HG02678 (cell line): ENCODE measurements at regions not wholly inside any gene's neighbourhood (a gene's known extent, or its start where the extent isn't known, plus 50 kb on each side); places are given as distances from the start of the nearest gene placed in this dataset.

Source experiments
- ATAC-seq: cut with Tn5 transposase; IDR thresholded peaks from one replicate; pipeline ENCODE4 v1.9.1; 2021; ENCODE audit warnings: mild to moderate bottlenecking, moderate library complexity; ENCODE audit not compliant: unreplicated experiment

DNA sequence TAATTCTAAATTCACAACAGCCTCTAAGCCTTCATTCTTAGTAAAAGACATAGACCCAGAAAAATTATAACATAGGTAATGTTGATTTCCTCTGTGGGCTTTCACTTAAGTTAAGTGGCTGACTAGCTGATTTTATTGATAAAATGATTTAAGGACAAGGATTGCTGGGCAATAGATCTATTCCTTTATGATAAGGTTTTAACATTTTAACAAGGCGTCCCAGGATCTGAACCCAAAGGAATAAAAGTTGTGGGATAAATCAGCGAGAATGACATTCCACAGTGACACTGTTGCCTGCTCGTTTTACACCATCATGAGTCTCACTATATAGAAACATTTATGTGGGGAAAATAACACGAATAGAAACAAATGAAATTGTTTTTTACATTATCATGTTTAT is 1151.0 kb downstream of the ZPLD1 start:
- no peak for ATAC-seq

DNA sequence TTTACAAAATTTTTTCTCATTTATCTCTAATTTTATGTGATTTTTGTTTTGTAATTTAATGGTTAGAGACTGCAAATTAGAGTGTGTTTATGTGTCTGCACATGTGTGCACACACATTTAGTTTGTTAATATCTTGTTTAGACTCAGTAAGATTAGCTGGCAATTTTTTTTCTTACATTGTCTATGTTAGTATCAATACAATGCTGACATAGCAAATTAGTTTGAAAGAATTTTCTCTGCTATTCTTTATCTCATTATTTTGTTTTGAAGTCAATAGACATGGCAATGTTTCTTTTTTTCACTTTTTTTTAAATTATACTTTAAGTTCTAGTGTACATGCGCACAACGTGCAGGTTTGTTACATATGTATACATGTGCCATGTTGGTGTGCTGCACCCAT is 1155.0 kb downstream of the ZPLD1 start:
- ATAC-seq: no peak

DNA sequence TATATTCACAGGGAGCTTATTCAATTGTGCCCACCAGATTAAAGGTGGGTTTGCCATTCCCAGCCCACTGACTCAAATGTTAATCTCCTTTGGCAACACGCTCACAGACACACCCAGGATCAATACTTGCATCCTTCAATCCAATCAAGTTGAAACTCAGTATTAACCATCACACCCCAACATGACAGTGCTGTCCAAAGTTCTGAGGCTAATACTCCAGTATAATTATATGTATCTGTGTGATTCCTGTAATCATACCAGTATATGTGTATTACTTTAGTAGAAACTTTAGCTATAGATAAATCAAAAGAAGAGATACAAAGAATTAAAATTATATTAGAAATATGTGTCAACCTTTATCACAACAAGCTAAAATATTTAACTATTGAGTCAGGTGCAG is 1166.0 kb downstream of the ZPLD1 start:
- ATAC-seq: no peak

DNA sequence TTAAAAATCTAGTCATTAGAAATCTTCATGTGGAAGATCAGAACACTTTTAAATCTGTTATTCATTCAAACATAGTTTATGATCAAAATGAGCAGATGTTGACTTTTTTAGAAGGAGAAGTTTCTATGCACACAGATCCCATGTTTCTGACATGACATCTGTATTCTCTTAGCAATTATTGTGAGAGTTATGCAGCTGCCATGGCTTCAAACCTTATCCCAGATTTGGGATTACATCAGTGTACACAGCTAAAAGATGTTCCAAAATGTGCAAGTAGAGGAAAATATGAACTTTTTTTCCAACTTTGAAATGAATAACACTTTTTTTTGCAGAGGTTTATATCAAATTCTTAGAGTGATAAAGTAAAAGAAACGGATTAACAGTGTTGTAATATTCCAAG is 1166.9 kb downstream of the ZPLD1 start:
- ATAC-seq: no peak

DNA sequence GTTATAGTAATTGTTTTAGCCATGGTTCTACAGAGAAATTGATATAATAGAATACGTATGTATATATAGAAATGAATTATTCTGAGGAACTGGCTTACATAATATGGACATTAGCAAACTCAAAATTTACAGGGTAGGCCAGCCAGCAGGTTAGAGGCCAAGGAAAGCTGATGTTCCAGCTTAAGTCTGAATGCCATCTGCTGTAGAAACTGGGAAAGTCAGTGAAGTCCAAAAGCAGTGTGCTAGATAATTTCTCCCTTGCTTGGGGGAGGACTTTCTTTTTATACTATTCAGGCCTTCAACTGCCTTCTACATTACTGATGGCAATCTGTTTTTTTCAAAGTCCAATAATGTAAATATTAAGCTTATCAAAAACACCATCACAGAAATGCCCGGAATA is 1174.7 kb downstream of the ZPLD1 start:
- ATAC-seq: no peak

DNA sequence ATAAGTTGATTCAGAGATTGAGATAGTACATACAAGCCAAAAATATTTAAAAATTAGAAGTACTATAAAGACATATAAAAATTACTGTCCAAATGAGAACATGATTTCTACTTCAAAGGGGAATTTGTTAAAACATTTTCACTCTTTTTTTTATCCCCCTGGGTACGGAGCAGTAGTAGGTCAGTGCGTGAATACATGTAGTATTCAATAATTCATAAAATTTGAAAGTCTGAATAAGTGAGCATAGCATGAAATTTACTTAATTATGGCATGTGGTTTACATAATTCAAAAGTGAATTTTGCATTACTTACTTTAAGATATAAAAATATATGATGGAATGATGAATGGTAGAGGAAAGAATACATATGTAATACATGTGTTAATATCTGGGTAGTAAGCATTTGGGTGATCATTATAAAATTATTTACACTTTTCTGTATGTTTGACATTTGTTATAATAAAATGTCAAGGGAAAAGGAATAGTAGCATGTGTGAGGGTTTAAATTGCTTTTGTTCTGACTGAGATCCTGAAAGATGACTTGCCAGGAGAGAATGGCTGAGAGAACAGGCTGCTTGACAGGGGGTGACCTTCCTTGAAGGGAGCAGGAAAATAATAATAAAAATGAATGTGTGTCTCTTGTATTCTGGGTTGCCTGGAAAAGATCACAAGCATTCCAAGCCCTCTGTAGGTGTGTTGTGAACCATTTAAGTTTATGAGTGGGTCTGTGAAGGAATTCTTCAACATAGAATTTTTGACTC is 1178.8 kb downstream of the ZPLD1 start:
- ATAC-seq: no peak

DNA sequence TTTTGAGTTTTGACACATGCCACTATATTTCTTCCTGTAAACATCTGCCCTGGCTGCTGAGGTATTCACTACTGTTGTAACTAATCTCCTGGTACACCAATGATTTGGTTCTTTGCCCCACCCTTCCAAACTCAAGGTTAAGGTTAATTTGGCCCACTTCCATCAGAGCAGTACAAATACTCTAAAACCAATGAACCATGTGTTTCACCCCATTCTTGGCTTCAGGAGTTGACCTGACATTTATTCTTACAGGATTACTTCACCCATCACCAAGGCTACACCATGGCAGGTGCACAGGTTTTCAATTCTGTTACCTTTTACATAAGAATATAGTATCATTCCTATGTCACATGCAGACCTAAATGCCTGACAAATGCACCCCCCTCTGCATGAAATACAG is 1179.9 kb downstream of the ZPLD1 start:
- ATAC-seq: no peak

DNA sequence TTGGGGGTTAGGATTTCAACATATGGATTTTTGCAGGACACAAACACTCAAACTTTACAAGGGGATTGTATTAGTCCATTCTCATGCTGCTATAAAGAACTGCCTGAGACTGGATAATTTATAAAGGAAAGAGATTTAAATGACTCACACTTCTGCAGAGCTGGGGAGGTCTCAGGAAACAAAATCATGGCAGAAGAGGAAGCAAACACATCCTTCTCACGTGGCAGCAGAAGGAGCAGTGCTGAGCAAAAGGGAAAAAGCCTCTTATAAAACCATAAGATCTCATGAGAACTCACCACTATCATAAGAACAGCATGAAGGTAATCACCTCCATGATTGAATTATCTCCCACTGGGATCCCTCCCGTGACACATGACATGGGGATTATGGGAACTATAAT is 1183.1 kb downstream of the ZPLD1 start:
- ATAC-seq: no peak

DNA sequence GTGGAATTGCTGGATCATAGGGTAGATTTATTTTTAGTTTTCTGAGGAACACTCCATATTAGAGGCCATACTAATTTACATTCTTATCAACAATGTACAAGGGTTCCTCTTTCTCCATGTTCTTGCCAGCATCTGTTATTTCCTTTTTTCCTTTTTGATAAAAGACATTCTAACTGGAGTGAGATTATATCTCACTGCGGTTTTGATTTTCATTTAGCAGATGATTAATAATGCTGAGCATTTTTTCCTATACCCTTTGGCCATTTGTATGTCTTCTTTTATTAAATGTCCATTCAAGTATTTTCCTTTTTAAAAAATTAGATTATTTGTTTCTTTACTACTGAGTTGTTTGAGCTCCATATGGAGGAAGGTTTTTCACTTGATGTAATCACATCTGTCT is 1189.5 kb downstream of the ZPLD1 start:
- ATAC-seq: no peak

DNA sequence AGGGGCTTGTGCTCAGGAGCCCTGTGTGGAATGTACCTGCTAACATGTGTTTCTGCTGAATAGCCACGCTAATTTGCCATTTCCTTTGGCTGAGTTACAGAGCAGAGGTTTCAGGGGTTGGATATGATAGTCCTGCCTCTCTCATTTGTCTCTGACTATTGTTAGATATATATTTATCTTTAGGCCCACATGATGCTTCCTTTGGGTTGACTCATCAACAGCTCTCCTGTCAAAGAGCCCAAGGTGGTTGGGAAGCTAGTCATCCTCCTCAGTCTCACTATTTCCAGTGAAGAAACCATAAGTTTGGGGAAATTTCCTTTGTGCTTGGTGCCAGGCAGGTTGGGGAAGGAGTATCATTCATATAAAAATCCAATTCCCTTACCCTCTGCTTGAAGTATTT is 1194.6 kb downstream of the ZPLD1 start:
- ATAC-seq: no peak

DNA sequence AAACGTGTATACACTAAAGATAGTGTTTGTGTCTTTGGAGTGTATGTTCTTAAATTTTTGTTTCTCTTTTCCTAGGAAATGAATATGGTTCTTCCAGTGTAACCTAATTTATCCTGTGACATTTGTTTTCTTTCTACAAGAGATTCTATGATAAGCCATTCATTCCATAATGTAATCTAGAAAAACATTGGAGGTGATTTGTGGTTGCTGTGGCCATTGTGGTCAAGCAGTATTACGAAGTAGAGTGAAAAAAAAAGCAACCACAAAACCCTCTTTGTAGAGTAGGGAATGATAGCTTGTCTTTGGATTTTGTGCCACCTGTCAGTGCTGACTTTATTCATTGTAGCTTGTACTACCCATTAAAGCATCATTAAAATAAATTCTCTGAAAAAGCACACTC is 1209.6 kb downstream of the ZPLD1 start:
- no peak for ATAC-seq

DNA sequence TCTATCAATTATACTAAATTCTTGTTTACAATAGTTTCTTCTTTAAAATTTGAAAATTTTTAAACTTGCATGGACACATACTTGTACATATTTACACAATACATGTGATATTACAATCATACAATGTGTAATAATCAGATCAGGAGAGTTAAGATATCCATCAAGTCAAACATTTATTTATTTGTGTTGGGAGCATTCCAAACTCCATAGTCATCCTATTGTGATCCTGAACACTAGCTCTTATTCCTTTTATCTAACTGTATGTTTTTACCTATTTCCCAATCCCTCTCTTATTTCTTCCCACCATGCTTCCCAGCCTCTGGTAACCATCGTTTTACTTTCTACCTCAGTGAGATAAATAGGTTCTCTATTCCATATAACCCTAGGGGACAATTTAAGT is 1219.2 kb downstream of the ZPLD1 start:
- ATAC-seq: no peak

DNA sequence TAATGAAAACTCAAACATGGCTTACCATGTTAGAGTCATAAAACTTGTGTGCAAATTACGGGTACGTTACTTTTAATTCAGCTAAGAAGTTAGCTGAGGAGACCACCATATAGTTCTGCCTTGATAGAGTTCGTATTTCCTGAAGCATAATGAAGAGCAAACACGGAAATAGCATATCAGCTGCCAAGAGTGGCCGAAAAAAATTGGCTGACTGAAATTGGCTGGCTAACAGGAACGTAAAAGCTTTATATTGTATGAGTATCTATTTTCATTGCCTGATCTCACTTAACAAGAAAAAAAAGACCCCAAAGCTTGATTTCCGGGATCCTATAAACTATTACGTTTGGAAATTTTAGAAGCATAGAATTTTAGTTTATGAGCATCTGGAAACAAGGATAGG is 1222.9 kb downstream of the ZPLD1 start:
- ATAC-seq: no peak

DNA sequence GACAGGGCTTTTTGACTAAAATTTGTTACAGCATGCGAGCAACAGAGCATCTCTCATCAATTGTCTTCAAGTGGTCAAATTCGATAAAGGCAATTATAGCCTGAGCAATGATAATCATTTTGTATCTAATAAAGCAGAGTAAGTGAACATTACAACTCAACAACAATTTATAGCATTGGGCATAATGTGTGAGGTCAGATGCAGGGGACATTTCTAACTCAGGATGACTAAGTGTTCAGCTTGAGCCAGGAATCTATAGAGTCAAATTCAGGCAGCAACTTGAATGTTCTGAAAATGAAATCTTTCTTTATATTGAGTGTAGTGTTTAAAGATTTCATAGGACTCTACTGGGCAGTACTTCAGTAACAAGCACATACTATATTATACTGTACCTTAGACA is 1226.0 kb downstream of the ZPLD1 start:
- no peak for ATAC-seq

DNA sequence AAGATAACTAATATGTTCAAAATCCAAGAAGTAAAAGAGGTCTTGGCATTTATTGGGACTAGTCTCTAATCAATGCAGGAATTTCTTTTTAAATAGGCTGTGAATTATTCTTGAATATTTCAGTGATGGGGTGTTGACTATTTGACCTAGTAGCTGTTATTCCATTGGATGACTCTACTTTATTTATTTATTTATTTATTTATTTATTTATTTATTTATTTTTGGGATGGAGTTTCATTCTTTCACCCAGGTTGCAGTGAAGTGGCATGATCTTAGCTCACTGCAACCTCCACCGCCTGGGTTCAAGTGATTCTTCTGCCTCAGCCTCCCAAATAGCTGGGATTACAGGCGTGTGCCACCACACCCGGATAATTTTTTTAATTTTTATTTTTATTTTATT is 1227.8 kb downstream of the ZPLD1 start:
- ATAC-seq: no peak

DNA sequence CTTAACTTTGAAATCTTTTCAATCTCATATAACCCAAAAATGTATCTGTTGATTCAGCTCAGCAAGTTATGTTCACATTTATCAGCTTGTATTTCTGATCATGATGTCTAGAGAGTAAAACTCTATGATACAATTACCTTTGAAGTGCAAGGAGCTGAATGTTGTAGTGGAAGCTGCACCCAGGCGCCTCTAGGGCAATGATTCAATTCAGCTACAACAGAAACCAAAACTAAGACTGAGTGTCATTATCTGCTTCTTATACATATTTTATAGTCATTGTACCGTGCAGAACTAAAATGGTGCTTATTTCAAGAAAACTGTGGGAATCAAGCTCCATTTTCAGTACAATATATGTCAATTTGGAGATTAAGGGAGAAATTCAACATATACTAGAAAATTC is 1237.5 kb downstream of the ZPLD1 start:
- ATAC-seq: no peak

DNA sequence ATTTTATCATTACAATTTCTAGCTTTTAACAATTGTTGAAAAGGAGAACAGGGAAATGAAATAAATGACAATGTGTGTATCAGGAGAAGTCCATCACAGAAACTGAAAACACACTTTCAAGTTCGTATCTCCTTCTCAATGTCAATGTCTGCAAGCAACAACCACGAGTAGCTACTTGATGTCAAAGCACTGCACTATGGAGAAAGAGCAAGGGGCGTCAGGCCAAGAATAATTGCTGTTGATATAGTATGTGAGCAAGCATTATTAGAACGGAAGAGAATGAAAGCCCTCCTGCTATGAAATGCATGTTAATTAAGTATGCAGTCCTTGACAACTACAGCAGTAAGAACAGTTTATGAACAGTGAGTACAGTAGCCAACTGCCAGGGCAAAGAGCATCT is 1250.1 kb downstream of the ZPLD1 start:
- no peak for ATAC-seq

DNA sequence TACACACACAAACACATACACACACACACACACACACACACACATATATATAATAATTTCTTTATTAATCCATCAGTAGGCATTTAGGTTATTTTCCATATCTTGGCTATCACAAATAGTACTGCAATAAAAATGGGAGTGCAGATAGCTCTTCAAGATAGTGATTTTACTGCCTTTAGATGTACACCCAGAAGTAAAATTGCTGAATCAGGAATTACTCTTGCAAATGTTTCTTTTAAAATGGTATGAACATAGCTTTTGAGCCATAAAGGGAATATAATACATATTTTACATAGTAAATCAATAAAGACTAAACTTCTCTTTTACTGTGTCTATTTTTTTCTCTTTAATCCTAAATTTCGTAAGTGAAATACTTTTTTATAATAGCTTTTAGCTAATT is 1251.1 kb downstream of the ZPLD1 start:
- ATAC-seq: no peak

DNA sequence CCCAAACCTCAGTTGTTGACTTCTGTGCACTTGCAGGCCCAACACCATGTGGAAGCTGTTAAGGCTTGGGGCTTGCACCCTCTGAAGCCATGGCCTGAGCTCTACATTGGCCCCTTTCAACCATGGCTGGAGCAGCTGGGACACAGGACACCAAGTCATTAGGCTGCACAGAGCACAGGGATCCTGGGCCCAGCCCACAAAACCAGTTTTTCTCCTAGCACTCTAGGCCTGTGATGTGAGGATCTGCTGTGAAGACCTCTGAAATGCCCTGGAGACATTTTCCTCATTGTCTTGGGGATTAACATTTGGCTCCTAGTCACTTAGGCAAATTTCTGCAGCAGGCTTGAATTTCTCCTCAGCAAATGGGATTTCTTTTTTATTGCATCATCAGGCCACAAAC is 1255.7 kb downstream of the ZPLD1 start:
- ATAC-seq: no peak

DNA sequence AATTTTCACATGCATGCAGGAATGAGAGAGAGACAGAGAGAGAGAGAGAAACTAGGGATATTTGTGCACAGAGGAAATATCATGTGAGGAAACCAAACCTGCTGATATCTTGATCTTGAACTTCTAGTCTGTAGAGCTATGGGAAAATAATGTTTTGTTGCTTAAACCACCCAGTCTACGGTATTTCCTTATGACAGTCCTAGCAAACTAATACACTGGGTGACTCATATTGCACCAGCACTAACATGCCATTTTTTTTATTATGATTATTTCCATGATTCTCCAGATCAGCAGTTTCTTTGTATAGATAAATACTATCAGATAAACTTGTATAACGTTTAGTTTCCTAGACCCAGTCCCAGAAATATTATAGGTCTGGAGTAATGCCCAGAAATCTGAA is 1259.0 kb downstream of the ZPLD1 start:
- ATAC-seq: no peak

DNA sequence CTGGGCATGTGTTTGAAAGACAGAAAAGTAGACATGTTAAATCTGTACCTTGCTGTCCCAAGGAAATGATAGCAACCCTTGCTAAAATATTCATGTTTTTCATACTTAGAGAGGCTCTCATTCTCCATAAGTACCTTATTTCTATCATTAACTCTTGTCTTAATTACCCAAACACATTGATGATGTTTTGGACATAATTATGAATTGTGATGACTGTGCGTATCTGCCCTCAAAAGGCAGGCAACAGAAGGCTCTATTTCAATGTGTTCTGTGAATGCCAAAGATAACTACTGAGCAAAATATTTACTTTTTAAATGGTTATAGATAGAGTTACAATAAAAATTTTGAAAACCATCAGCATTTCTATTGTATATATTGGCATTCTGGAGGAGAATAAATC is 1263.8 kb downstream of the ZPLD1 start:
- no peak for ATAC-seq

DNA sequence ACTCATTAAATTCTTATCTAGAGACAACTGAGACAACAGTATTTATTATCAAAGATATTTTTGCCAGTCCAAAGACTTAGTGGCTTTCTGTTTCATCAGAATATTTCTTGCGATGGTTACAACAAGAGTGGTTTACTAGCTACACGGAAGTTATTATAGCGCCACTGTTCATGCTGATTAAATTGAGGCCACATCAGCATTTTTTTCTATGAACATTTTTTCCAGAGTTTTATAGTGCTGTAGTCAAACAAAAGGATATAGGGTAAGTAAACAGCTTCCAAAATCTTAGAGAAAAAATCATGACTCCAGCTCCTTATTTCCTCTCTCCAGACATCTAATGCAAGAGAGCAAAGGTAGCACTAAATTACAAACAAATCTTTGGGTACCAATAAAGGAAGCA is 1264.4 kb downstream of the ZPLD1 start:
- no peak for ATAC-seq

DNA sequence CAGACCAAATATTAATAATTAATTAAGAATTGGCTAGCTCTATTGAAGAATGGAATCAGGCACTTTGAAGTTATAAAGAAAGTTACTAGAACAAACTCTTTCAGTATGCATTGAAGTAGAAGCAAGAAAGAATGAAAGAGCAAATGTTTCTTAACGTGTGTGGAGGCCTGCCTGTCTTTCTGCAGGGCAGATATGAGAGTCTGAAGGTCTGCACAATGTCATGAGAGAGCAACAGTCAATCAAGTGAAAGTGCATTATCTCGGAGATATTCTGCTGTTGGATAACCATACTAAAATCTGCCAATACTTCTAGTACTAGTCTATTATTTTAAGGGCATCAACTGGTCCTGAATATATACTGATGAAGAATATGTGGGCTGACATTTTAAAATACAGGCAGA is 1270.8 kb downstream of the ZPLD1 start:
- no peak for ATAC-seq
